SK-N-SH (cell line): ENCODE measurements at regions not wholly inside any gene's neighbourhood (a gene's known extent, or its start where the extent isn't known, plus 50 kb on each side); places are given as distances from the start of the nearest gene placed in this dataset.

Experiments
- CTCF ChIA-PET: fragments of 300-600, 350-600 bp; formaldehyde crosslinking; extraction: SDS; loops from one replicate; lab custom pipeline; 2021; lab: Yijun Ruan, JAX
- POLR2A ChIA-PET: fragments of 350-600 bp; sonication (Branson Sonifier 250); formaldehyde crosslinking; extraction: SDS; loops from one replicate; lab custom pipeline; 2020; ENCODE audit warnings: antibody characterized with exemption, inconsistent platforms; lab: Yijun Ruan, JAX
- DNase-seq: peaks from one replicate; pipeline ENCODE4 v3.0.0; 2012
- H2AFZ ChIP-seq: fragments of 200-600 bp; sonication (generic); 2 replicates; pipeline ENCODE4 v1.8.1; 2016; ENCODE audit warnings: antibody characterized with exemption, mild to moderate bottlenecking, low read depth
- H3F3A ChIP-seq: fragments of 200-600 bp; sonication (generic); replicated peaks from 2 replicates; pipeline ENCODE3; 2016; ENCODE audit warnings: antibody characterized with exemption, mild to moderate bottlenecking; ENCODE audit not compliant: insufficient read depth
- H3K27ac ChIP-seq, 2 experiments: fragments of 200-500 bp in 1 of 2; fragments of 200-600 bp in 1 of 2; sonication (Bioruptor generic) in 1 of 2; sonication (generic), shearing (Covaris generic) in 1 of 2; 2 replicates each; pipeline versions ENCODE4 v1.5.1 to v1.6.1; 2014 to 2016; ENCODE audit warnings: low read depth in 2 of 2, inconsistent platforms in 1 of 2, low read length in 1 of 2, mild to moderate bottlenecking in 1 of 2, mixed read lengths in 1 of 2
- H3K27me3 ChIP-seq: fragments of 200-600 bp; sonication (generic), shearing (Covaris generic); 2 replicates; pipeline ENCODE4 v1.6.1; 2016; ENCODE audit warnings: mixed run types; ENCODE audit not compliant: insufficient read depth
- H3K36me3 ChIP-seq, 2 experiments: fragments of 200-500 bp in 1 of 2; fragments of 200-600 bp in 1 of 2; sonication (Bioruptor generic) in 1 of 2; sonication (generic) in 1 of 2; replicated peaks in 1 of 2; 2 replicates each; pipeline versions ENCODE3 to v1.5.1; 2014 to 2016; ENCODE audit warnings: low read length in 1 of 2, mild to moderate bottlenecking in 1 of 2; ENCODE audit not compliant: insufficient read depth in 2 of 2, control insufficient read depth in 1 of 2
- H3K4me1 ChIP-seq, 2 experiments: fragments of 200-500 bp in 1 of 2; fragments of 200-600 bp in 1 of 2; sonication (Bioruptor generic) in 1 of 2; sonication (generic), shearing (Covaris generic) in 1 of 2; 2 replicates each; pipeline versions ENCODE4 v1.5.1 to v1.6.1; 2014 to 2016; ENCODE audit warnings: low read depth in 1 of 2, low read length in 1 of 2, mixed run types in 1 of 2; ENCODE audit not compliant: insufficient read depth in 2 of 2, control insufficient read depth in 1 of 2
- H3K4me2 ChIP-seq: fragments of 200-600 bp; sonication (generic), shearing (Covaris generic); 2 replicates; pipeline ENCODE4 v1.6.1; 2017; ENCODE audit warnings: mixed run types
- H3K4me3 ChIP-seq, 2 experiments: fragments of 200-500 bp in 1 of 2; fragments of 200-600 bp in 1 of 2; sonication (Bioruptor generic) in 1 of 2; sonication (generic), shearing (Covaris generic) in 1 of 2; 2 replicates each; pipeline versions ENCODE4 v1.5.1 to v1.8.1; 2014 to 2016; ENCODE audit warnings: low read depth in 2 of 2, inconsistent platforms in 1 of 2, low read length in 1 of 2, mild to moderate bottlenecking in 1 of 2, mixed read lengths in 1 of 2, moderate library complexity in 1 of 2
- H3K79me2 ChIP-seq: fragments of 200-600 bp; sonication (generic); 2 replicates; pipeline ENCODE4 v1.8.1; 2017; ENCODE audit warnings: mild to moderate bottlenecking; ENCODE audit not compliant: insufficient read depth
- H3K9ac ChIP-seq: fragments of 200-600 bp; sonication (generic); 2 replicates; pipeline ENCODE4 v1.6.1; 2017; ENCODE audit warnings: mixed run types
- H3K9me2 ChIP-seq: fragments of 200-600 bp; sonication (generic); 2 replicates; pipeline ENCODE4 v1.6.1; 2017; ENCODE audit warnings: mixed run types
- H3K9me3 ChIP-seq: fragments of 200-600 bp; sonication (generic); 2 replicates; pipeline ENCODE4 v1.6.1; 2017; ENCODE audit warnings: mixed run types, mild to moderate bottlenecking, moderate library complexity
- H4K20me1 ChIP-seq: fragments of 200-600 bp; sonication (generic); 2 replicates; pipeline ENCODE4 v1.6.1; 2017; ENCODE audit warnings: mild to moderate bottlenecking, mixed run types; ENCODE audit not compliant: insufficient read depth
- EP300 ChIP-seq, 2 experiments: IDR thresholded peaks; 2 replicates each; pipeline versions ENCODE4 v1.4.0 to v1.6.1; 2012; ENCODE audit warnings: borderline replicate concordance in 1 of 2, low read depth in 1 of 2, low read length in 1 of 2
- FOXJ3 ChIP-seq: sonication (generic); formaldehyde crosslinking; IDR thresholded peaks from 2 replicates; pipeline ENCODE4 v1.5.1; 2020; ENCODE audit warnings: mild to moderate bottlenecking, missing genetic modification reagents
- FOXM1 ChIP-seq: IDR thresholded peaks from 2 replicates; pipeline ENCODE4 v1.4.0; 2012; ENCODE audit warnings: low read depth, mild to moderate bottlenecking
- GATA2 ChIP-seq: sonication (generic); formaldehyde crosslinking; IDR thresholded peaks from 2 replicates; pipeline ENCODE4 v1.5.0; 2020; ENCODE audit warnings: mild to moderate bottlenecking, missing genetic modification reagents
- MAX ChIP-seq: IDR thresholded peaks from 2 replicates; pipeline ENCODE4 v1.4.0; 2012; ENCODE audit warnings: low read depth
- MXI1 ChIP-seq: IDR thresholded peaks from 2 replicates; pipeline ENCODE4 v1.6.1; 2012; ENCODE audit warnings: mild to moderate bottlenecking, low read depth, low read length, improper control_type of control experiment
- NFIC ChIP-seq: IDR thresholded peaks from 2 replicates; pipeline ENCODE4 v1.4.0; 2012; ENCODE audit warnings: borderline replicate concordance
- NRF1 ChIP-seq: IDR thresholded peaks from 2 replicates; pipeline ENCODE4 v1.6.1; 2012; ENCODE audit warnings: low read depth, mild to moderate bottlenecking, low read length
- RAD21 ChIP-seq: IDR thresholded peaks from 2 replicates; pipeline ENCODE4 v1.6.1; 2012; ENCODE audit warnings: mild to moderate bottlenecking, low read length
- RCOR1 ChIP-seq: fragments of 150-350 bp; IDR thresholded peaks from 2 replicates; pipeline ENCODE4 v1.6.1; 2017; ENCODE audit warnings: antibody characterized with exemption, low read length
- REST ChIP-seq: IDR thresholded peaks from 2 replicates; pipeline ENCODE4 v1.6.1; 2012; ENCODE audit warnings: mild to moderate bottlenecking, low read depth, low read length, moderate library complexity
- RFX5 ChIP-seq: IDR thresholded peaks from 2 replicates; pipeline ENCODE4 v1.6.1; 2012; ENCODE audit warnings: mild to moderate bottlenecking, improper control_type of control experiment, low read length
- RXRA ChIP-seq: IDR thresholded peaks from 2 replicates; pipeline ENCODE4 v1.4.0; 2012; ENCODE audit warnings: low read depth, mild to moderate bottlenecking, borderline replicate concordance
- SMC3 ChIP-seq: IDR thresholded peaks from 2 replicates; pipeline ENCODE4 v1.6.1; 2012; ENCODE audit warnings: low read depth, low read length, improper control_type of control experiment
- TAF1 ChIP-seq: IDR thresholded peaks from 2 replicates; pipeline ENCODE4 v1.6.1; 2012; ENCODE audit warnings: low read depth, mild to moderate bottlenecking, low read length, moderate library complexity, borderline replicate concordance
- USF1 ChIP-seq: IDR thresholded peaks from 2 replicates; pipeline ENCODE4 v1.4.0; 2012; ENCODE audit warnings: low read depth, borderline replicate concordance
- YY1 ChIP-seq: IDR thresholded peaks from 2 replicates; pipeline ENCODE4 v1.4.0; 2012; ENCODE audit warnings: low read depth, mild to moderate bottlenecking
- WGBS: methylation state at CpG from one replicate; pipeline ENCODE4 v1.1.6; 2017; ENCODE audit warnings: low lambda C conversion rate; 5-methylcytosine and 5-hydroxymethylcytosine counted together
- TF ChIP-seq, protein P1 (sequence below): fragments of 150-350 bp; IDR thresholded peaks from 2 replicates; pipeline ENCODE4 v1.6.1; 2017; ENCODE audit warnings: antibody characterized with exemption, low read length, low read depth, borderline replicate concordance
- TF ChIP-seq, protein P2 (sequence below): IDR thresholded peaks from 2 replicates; pipeline ENCODE4; 2012

GRCh38 chr2:23244617-23245016 is 140.4 kb upstream of the KLHL29 start (continued):
- TF ChIP-seq NRF1 (no peak), FOXJ3 (CRISPR knock-in tag) (no peak)
- TF ChIP-seq, all 33 proteins: peak for 0

DNA sequence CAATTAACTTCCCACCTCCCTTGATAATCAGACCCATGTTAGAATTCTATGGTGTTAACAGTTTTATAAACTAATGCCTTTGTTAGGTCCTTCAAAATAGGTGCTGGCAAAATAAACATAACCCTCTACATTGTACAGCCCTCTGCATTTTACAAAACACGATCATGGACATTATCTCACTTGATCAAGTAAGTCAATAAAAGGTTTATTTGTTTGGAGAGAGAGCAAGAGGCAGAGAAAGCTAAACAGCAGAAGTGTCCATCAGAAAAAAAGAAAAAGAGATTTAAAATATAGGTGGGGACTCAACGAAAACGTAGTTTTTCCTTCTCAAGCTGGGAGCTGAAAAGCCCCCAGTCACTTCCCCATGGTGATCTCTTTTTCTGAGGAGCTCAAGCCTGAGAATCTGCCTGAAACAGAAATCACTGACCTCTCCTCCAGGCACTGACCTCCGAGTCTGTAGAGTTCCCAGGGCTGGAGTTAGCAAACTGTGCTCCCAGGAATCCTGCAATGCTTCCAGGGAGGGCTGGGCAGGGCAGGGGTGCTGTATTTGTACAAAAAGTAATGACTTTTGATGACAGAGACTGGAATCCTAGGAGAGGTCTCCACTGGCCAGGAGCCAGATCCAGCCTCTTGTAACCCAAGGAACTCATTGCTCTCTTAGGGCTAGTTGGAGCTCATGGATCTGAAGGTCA is 137.8 kb upstream of the KLHL29 start:
- DNase-seq: no peak
- H4K20me1 ChIP-seq: no peaks in the 10 kb centered on the region
- H3K4me1 ChIP-seq: no peaks in the 10 kb centered on the region
- H3K79me2 ChIP-seq: no peaks in the 10 kb centered on the region
- WGBS: 9% methylated on average over 4 of the region's 4 CpGs
- H3K9me3 ChIP-seq: no peaks in the 10 kb centered on the region
- no peak overlapping the region for H3K27ac ChIP-seq
- no peak overlapping the region for H3K9ac ChIP-seq
- no peak for TF ChIP-seq SMC3
- TF ChIP-seq MXI1: no peak
- TF ChIP-seq, protein P1, sequence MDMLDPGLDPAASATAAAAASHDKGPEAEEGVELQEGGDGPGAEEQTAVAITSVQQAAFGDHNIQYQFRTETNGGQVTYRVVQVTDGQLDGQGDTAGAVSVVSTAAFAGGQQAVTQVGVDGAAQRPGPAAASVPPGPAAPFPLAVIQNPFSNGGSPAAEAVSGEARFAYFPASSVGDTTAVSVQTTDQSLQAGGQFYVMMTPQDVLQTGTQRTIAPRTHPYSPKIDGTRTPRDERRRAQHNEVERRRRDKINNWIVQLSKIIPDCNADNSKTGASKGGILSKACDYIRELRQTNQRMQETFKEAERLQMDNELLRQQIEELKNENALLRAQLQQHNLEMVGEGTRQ: no peak
- TF ChIP-seq NFIC: no peak
- TF ChIP-seq RFX5: no peak
- TF ChIP-seq, protein P2, sequence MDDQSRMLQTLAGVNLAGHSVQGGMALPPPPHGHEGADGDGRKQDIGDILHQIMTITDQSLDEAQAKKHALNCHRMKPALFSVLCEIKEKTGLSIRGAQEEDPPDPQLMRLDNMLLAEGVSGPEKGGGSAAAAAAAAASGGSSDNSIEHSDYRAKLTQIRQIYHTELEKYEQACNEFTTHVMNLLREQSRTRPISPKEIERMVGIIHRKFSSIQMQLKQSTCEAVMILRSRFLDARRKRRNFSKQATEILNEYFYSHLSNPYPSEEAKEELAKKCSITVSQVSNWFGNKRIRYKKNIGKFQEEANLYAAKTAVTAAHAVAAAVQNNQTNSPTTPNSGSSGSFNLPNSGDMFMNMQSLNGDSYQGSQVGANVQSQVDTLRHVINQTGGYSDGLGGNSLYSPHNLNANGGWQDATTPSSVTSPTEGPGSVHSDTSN: no peak
- TF ChIP-seq RCOR1: no peak
- no peak for TF ChIP-seq GATA2 (CRISPR knock-in tag)
- TF ChIP-seq USF1: no peak
- no peak for TF ChIP-seq FOXM1
- no peak for TF ChIP-seq EP300 (IDR thresholded peaks at IDR 0.05; ENCODE audit: borderline replicate concordance in 1 of 2, low read depth in 1 of 2, low read length in 1 of 2)
- TF ChIP-seq MAX: no peak
- no peak for TF ChIP-seq YY1
- TF ChIP-seq TAF1: no peak
- no peak for TF ChIP-seq REST
- TF ChIP-seq RXRA: no peak
- TF ChIP-seq RAD21: no peak
- TF ChIP-seq, all 33 proteins: peak for 0
- no peaks in the 10 kb centered on the region; the same call in 1 of the 2 replicates for H3K27me3 ChIP-seq
- H3F3A ChIP-seq: no peaks in the 10 kb centered on the region
- H3K4me3 ChIP-seq: no peak overlapping the region
- H3K36me3 ChIP-seq: no peaks in the 10 kb centered on the region
- no peak overlapping the region for H3K4me2 ChIP-seq
- H3K9me2 ChIP-seq: no peaks in the 10 kb centered on the region
- CTCF ChIA-PET: no interaction called here
- POLR2A ChIA-PET: no interaction called here
- H2AFZ ChIP-seq: no peak overlapping the region
